ENCODE measurements at regions not wholly inside any gene's neighbourhood (a gene's known extent, or its start where the extent isn't known, plus 50 kb on each side); places are given as distances from the start of the nearest gene placed in this dataset.

GRCh38 chr12:85385406-85385805 is 105.4 kb downstream of the ALX1 start:
- no peak for DNase-seq (ENCODE audit: low spot score)
- Histone ChIP-seq H3K9me3 (ENCODE audit: low read depth, low read length, poor library complexity, severe bottlenecking) (no peaks in the 10 kb centered on the region), H3K4me1 (ENCODE audit: insufficient read depth, low read length, poor library complexity, severe bottlenecking) (no peaks in the 10 kb centered on the region), H3K27ac (ENCODE audit: low read depth, low read length, poor library complexity, severe bottlenecking) (no peak overlapping the region), H3K27me3 (replicated peaks; ENCODE audit: insufficient read depth, low read depth, low read length, poor library complexity) (no peaks in the 10 kb centered on the region), H3K4me3 (ENCODE audit: low read depth, low read length, poor library complexity, severe bottlenecking) (no peak overlapping the region), H3K36me3 (ENCODE audit: insufficient read depth, low read length, poor library complexity, severe bottlenecking) (no peaks in the 10 kb centered on the region)
- intact Hi-C loops (cut with micrococcal nuclease; ENCODE audit: unreplicated experiment) = no loop called here
- TF ChIP-seq EZH2 (IDR thresholded peaks at IDR 0.05; ENCODE audit: borderline replicate concordance, low read depth, low read length, poor library complexity, severe bottlenecking) = no peak
- TF ChIP-seq CTCF (conservative IDR thresholded peaks at IDR 0.05; ENCODE audit: low read depth, low read length) = no peak
- CTCF ChIA-PET = no interaction called here
- no TSS peak for BruUV-seq (replicated peaks)
- POLR2A ChIA-PET (ENCODE audit: low non-redundant PET) = no interaction called here

GRCh38 chr12:85390266-85390665 is 110.2 kb downstream of the ALX1 start:
- POLR2A ChIA-PET (ENCODE audit: low non-redundant PET) = no interaction called here
- H3K27me3 ChIP-seq (replicated peaks; ENCODE audit: insufficient read depth, low read depth, low read length, poor library complexity) = no peaks in the 10 kb centered on the region
- no TSS peak for BruUV-seq (replicated peaks)

GRCh38 chr12:85392508-85392907 is 112.5 kb downstream of the ALX1 start:
- H3K9me3 ChIP-seq (ENCODE audit: low read depth, low read length, poor library complexity, severe bottlenecking) = no peaks in the 10 kb centered on the region
- no peak overlapping the region for H3K27ac ChIP-seq (ENCODE audit: low read depth, low read length, poor library complexity, severe bottlenecking)
- no peaks in the 10 kb centered on the region for H3K27me3 ChIP-seq (replicated peaks; ENCODE audit: insufficient read depth, low read depth, low read length, poor library complexity)
- no peaks in the 10 kb centered on the region for H3K36me3 ChIP-seq (ENCODE audit: insufficient read depth, low read length, poor library complexity, severe bottlenecking)
- no peak overlapping the region for H3K4me3 ChIP-seq (ENCODE audit: low read depth, low read length, poor library complexity, severe bottlenecking)
- ChIA-PET POLR2A (ENCODE audit: low non-redundant PET) (no interaction called here), CTCF (no interaction called here)
- TF ChIP-seq EZH2 (IDR thresholded peaks at IDR 0.05; ENCODE audit: borderline replicate concordance, low read depth, low read length, poor library complexity, severe bottlenecking) (no peak), CTCF (conservative IDR thresholded peaks at IDR 0.05; ENCODE audit: low read depth, low read length) (no peak)
- peaks cover 30% of the 10 kb centered on the region for H3K4me1 ChIP-seq (ENCODE audit: insufficient read depth, low read length, poor library complexity, severe bottlenecking)
- intact Hi-C loops (cut with micrococcal nuclease; ENCODE audit: unreplicated experiment) = no loop called here
- DNase-seq (ENCODE audit: low spot score) = no peak
- no TSS peak for BruUV-seq (replicated peaks)

More at GRCh38 chr12:85390266-85390665, 110.2 kb downstream of the ALX1 start:
- TF ChIP-seq CTCF (conservative IDR thresholded peaks at IDR 0.05; ENCODE audit: low read depth, low read length) = no peak
- no peak for TF ChIP-seq EZH2 (IDR thresholded peaks at IDR 0.05; ENCODE audit: borderline replicate concordance, low read depth, low read length, poor library complexity, severe bottlenecking)
- H3K27ac ChIP-seq (ENCODE audit: low read depth, low read length, poor library complexity, severe bottlenecking) = no peak overlapping the region
- intact Hi-C loops (cut with micrococcal nuclease; ENCODE audit: unreplicated experiment) = no loop called here
- no peak overlapping the region for H3K4me3 ChIP-seq (ENCODE audit: low read depth, low read length, poor library complexity, severe bottlenecking)
- no peaks in the 10 kb centered on the region for H3K36me3 ChIP-seq (ENCODE audit: insufficient read depth, low read length, poor library complexity, severe bottlenecking)
- H3K9me3 ChIP-seq (ENCODE audit: low read depth, low read length, poor library complexity, severe bottlenecking) = no peaks in the 10 kb centered on the region
- CTCF ChIA-PET = no interaction called here
- no peak for DNase-seq (ENCODE audit: low spot score)
- peaks cover 30% of the 10 kb centered on the region for H3K4me1 ChIP-seq (ENCODE audit: insufficient read depth, low read length, poor library complexity, severe bottlenecking)

All from A673 (cell line).